Suprapubic skin (tissue), 3 donors: ENCODE measurements at regions not wholly inside any gene's neighbourhood (a gene's known extent, or its start where the extent isn't known, plus 50 kb on each side); places are given as distances from the start of the nearest gene placed in this dataset.

Experiments
- CTCF ChIP-seq, 2 donors: fragments of 200-600 bp in 1 of 2; fragments of 450-650 bp in 1 of 2; sonication (generic) in 1 of 2; IDR thresholded peaks; one replicate each; pipeline ENCODE4 v1.5.1; 2016 to 2019; ENCODE audit warnings: antibody characterized with exemption in 2 of 2, mild to moderate bottlenecking in 1 of 2, moderate library complexity in 1 of 2
- EP300 ChIP-seq: sonication (generic); formaldehyde crosslinking; IDR thresholded peaks from one replicate; pipeline ENCODE4 v1.6.1; 2017; ENCODE audit warnings: antibody characterized with exemption
- POLR2A ChIP-seq, 2 donors: fragments of 450-650 bp; IDR thresholded peaks; one replicate each; pipeline ENCODE4 v1.6.1; 2017; ENCODE audit warnings: antibody characterized with exemption in 2 of 2, mild to moderate bottlenecking in 2 of 2, moderate library complexity in 2 of 2

GRCh38 chr17:15133143-15133542 lies 132.0 kb downstream of the PMP22 start:
- TF ChIP-seq CTCF (IDR thresholded peaks at IDR 0.05): no peak
- no peak for TF ChIP-seq POLR2A (IDR thresholded peaks at IDR 0.05)
- TF ChIP-seq EP300: no peak
